Left colon (tissue), 2 donors: ENCODE measurements at regions not wholly inside any gene's neighbourhood (a gene's known extent, or its start where the extent isn't known, plus 50 kb on each side); places are given as distances from the start of the nearest gene placed in this dataset.

Source experiments
- ATAC-seq: fragments of 200-7000 bp; cut with Tn5 transposase; one replicate; pipeline ENCODE4 v1.9.1; 2020; ENCODE audit warnings: mild to moderate bottlenecking, moderate library complexity
- DNase-seq, 2 donors: peaks; one replicate each; pipeline ENCODE4 v3.0.0-alpha.2; 2020
- intact Hi-C, 2 donors: fragments of 100-400 bp; cut with DNase I in 1 of 2; cut with micrococcal nuclease in 1 of 2; formaldehyde crosslinking; loops; one replicate each; pipeline versions ENCODE4 v1.11.2 to v1.14.0; 2022; cut with DNase I, micrococcal nuclease
- donor health status: DM: no; HTN: no; CAD: no.
- donor health status: DM: yes; HTN: yes; CAD: no.

GRCh38 chr10:8590518-8590917 is 536.0 kb downstream of the GATA3 start:
- DNase-seq (no peak), ATAC-seq (no peak)
- intact Hi-C loops: no loop called here

GRCh38 chr10:8591640-8592039 is 537.2 kb downstream of the GATA3 start:
- ATAC-seq (no peak), DNase-seq (no peak)
- intact Hi-C loops: no loop called here

DNA sequence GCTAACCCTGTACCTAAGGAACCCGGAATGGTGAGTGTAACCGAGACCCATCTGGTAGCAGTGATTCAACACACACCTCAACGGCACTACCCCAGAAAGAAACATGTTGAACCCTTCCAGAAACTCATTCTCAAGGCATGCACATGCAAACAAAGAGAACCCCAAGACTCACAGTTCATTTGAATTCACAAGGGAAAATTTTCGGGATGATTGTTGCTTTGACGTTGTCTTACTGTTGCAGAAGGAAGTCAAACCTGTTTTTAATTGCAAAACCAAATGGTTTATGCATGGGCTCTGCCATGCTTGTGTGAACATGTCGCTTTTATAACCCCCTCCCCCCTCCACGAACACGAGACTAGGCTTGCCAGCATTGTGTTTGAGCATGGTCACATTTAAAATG is 539.7 kb downstream of the GATA3 start:
- intact Hi-C loops: no loop called here
- no peak for DNase-seq
- no peak for ATAC-seq

DNA sequence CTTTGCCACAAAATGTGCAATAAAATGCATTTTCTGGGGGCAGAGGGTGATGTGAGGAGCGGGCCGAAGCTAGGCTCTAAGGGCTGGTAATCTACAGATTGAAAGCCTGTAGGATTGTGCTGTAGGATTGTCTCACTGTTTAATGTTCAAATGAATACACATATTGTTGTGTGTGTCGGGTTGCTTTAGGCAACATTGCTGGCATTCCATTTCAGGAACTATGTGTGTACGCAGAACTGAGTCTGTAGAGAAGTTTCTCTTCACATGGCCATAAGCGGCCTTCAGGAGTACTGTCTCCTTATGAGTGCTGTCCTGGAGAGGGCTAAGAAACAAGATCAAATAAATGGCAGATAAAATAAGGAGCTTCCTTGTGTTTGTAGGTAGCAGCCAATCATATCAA is 540.2 kb downstream of the GATA3 start:
- intact Hi-C loops: no loop called here

GRCh38 chr10:8595140-8595539 is 540.7 kb downstream of the GATA3 start:
- intact Hi-C loops: no loop called here
- DNase-seq (no peak), ATAC-seq (no peak)

More for the DNA sequence above, 540.2 kb downstream of the GATA3 start:
- DNase-seq: no peak
- no peak for ATAC-seq

DNA sequence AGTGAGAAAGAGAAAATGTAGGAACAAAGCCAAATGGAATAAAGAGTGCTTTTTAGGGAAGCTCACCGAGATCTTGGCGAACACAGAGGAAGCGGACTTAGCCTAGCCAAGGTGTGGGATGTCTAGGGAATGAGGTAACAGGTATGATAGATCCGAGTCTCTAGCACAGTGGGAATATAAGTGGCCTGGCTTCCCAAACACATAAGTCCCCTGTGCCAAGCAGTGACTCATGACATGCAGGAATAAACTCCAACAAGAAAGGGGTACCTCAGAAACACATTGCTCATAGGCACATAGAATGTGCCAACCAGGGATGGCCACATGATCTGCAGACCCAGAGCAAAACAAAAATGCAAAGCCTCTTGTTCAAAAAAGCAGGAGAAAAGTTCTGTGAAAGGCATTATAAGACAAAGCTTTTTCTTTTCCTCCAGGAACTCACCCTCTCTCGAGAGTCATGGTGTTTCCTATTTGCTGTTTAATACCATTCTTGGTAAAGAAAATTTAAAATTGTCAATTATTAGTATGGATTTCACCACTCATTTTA is 542.5 kb downstream of the GATA3 start:
- no peak for DNase-seq
- intact Hi-C loops: no loop called here
- no peak for ATAC-seq

GRCh38 chr10:8600192-8600591 is 545.7 kb downstream of the GATA3 start:
- intact Hi-C loops: no loop called here
- DNase-seq (no peak), ATAC-seq (no peak)

- no peak for ATAC-seq
- DNase-seq: no peak
- intact Hi-C loops: no loop called here
Measured at GRCh38 chr10:8602821-8603220, 548.3 kb downstream of the GATA3 start.

GRCh38 chr10:8614054-8614565 is 559.6 kb downstream of the GATA3 start:
- DNase-seq (no peak), ATAC-seq (no peak)
- intact Hi-C loops: no loop called here

DNA sequence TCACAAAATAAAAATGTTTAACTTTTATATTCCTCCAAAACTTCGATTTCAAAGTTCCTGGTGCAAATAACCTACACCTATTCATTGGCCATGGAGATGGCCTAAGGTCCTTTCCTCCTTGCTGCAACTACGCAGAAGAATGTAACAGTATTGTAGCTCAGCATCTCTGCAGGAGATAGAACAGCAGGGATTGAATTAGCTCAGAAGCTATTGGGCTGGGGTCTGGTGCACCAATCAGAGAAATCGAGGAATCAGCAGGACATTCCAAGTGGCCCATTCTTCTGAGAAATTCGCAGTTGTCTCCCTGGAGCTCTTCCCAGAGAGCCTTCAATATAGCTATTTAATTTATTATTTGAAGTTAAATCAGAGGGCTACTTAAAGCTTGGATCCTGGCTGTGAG is 560.6 kb downstream of the GATA3 start:
- no peak for DNase-seq
- ATAC-seq: no peak
- intact Hi-C loops: no loop called here

GRCh38 chr10:8616166-8616565 is 561.7 kb downstream of the GATA3 start:
- DNase-seq (peak in 1 of 2 donors; percentile 8), ATAC-seq (peak; percentile 88)
- intact Hi-C loops: no loop called here

- no peak for ATAC-seq
- intact Hi-C loops: no loop called here
Measured at GRCh38 chr10:8617792-8618191, 563.3 kb downstream of the GATA3 start.

GRCh38 chr10:8618834-8619233 is 564.3 kb downstream of the GATA3 start:
- ATAC-seq (no peak), DNase-seq (no peak)
- intact Hi-C loops: no loop called here

More at GRCh38 chr10:8617792-8618191, 563.3 kb downstream of the GATA3 start:
- DNase-seq: no peak

DNA sequence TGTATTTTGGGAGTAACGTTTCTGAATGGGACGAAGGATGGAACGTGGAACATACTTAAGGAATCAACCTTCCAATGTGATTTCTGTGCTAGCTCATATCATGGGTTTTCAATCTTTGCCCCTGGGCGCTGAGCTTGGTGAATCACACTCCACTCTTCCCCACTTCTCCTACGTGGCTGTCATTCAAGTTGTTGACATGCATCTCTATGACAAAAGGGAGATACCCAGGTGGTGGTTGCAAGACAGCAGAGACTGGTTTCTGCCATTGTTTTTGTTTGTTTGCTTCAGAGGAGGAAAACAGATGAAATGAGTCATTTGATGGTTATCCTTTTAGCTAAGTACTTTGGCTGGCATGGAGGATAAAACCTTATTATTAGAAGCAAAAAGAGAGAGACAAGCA is 573.9 kb downstream of the GATA3 start:
- no peak for DNase-seq
- intact Hi-C loops: no loop called here
- no peak for ATAC-seq

DNA sequence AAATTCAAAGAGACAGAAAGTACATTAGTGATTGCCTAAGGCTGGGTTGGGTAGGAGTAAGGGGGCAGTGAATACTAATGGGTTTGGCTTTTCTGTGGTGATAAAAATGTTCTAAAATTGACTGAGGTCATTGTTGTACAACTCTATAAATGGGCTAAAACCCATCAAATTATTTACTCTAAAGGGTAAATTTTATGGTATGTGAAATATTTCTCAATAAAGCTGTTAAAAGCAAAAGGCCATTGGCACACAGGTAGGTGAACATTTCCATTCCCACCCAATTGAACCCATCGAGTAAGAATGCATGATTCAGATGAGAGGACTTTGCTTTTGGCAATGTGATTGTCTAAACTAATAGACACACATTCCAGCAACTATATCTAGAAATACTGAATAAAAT is 579.4 kb downstream of the GATA3 start:
- ATAC-seq (no peak), DNase-seq (no peak)
- intact Hi-C loops: no loop called here

DNA sequence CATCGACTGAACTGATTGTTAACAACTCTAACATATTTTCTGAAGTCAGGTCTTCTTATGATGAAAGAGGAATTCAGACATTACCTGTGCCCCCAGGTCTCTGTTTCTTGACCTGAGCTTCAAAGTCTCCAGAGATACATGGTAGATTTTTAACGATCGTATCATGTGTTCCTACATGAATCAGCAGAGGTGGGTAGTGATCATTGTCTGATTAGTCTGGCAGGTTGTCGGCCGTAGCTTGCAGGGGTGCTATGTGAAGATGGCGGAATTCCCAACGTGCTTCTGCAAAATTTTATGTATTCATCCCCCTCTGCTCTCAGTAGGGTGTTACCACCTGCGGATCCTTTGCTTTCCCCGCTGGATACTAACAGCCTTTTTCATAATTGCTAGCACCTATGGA is 581.9 kb downstream of the GATA3 start:
- ATAC-seq (no peak), DNase-seq (no peak)
- intact Hi-C loops: no loop called here

- intact Hi-C loops: no loop called here
- ATAC-seq (no peak), DNase-seq (no peak)
Measured at GRCh38 chr10:8637640-8638039, 583.2 kb downstream of the GATA3 start.

- ATAC-seq (no peak), DNase-seq (no peak)
- intact Hi-C loops: no loop called here
Measured at GRCh38 chr10:8638088-8638672, 583.7 kb downstream of the GATA3 start.

DNA sequence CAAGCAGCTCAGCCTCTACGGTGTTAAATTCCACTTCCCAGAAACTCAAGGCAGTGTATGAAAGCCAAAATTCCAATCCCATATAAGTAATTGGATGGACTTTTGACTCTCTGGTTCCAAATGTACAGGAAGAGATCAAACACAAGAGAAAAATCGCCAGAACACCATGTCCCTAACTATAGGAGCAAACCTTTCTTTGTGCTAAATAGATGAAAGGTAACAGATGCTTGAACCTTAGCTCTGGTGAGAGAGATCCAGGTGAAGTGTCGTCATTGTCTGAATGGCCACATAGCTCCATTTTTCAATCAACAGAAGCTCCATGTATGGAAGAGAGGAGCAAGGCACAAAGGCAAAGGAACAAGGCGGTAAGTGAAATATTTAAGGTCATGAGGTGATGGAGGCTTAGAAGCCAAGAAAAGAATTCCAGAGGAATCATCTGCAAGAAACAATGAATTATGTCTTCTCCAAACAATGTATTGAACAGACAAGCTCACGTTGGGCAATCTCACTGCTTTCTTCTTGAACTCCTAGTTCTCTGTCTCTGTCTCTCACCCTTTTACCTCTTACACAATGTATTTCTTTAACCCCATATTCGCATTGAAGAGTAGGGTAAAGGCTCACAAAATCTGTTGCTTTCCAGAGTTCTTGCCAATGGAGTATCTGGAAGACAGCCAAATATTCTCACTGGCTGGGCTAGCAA is 585.1 kb downstream of the GATA3 start:
- intact Hi-C loops: no loop called here
- DNase-seq (no peak), ATAC-seq (no peak)

DNA sequence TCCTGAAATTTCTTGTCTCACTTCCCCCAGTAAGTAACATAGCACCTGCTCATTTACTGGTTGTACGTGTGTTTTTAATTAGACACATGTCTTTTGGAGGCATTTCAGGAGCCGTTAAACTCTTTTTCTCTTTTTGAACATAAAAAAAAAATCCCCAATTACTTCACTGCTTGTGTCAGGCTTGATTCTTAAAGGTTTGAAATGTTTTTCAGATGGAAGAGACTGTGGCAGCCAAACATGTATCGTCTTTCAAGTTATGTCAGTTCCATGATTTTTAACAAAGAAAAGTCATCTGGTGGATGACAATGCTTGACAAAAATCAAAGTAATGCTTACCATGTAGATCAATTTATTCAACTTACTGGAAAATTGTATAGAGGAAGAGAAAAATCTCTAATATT is 585.8 kb downstream of the GATA3 start:
- DNase-seq (no peak), ATAC-seq (no peak)

GRCh38 chr10:8640878-8641277 is 586.4 kb downstream of the GATA3 start:
- no peak for ATAC-seq
- intact Hi-C loops: no loop called here
- DNase-seq: no peak

More for the DNA sequence above, 585.8 kb downstream of the GATA3 start:
- intact Hi-C loops: no loop called here
